ENCODE measurements at regions not wholly inside any gene's neighbourhood (a gene's known extent, or its start where the extent isn't known, plus 50 kb on each side); places are given as distances from the start of the nearest gene placed in this dataset.

- TF ChIP-seq CTCF (IDR thresholded peaks at IDR 0.05) (no peak), POLR2A (IDR thresholded peaks at IDR 0.05) (no peak)
These were observed 68.7 kb upstream of the TEX13D start for GRCh38 chrX:124263743-124264142.
